Type B pancreatic cell (in vitro differentiated cells): ENCODE measurements at regions not wholly inside any gene's neighbourhood (a gene's known extent, or its start where the extent isn't known, plus 50 kb on each side); places are given as distances from the start of the nearest gene placed in this dataset.
"Not testable (repeated sequence)": the region's sequence is repeated elsewhere in the genome, so short reads cannot be mapped to it uniquely, and the experiment has no call there.

Source experiments
- DNase-seq: peaks from one replicate; pipeline ENCODE4 v3.0.0; 2021; ENCODE audit warnings: mixed read lengths; ENCODE audit not compliant: unreplicated experiment; ENCODE audit errors: extremely low spot score
- H3K27ac Mint-ChIP-seq: 2 replicates; pipeline ENCODE4 v1.8.0; 2021; ENCODE audit warnings: mild to moderate bottlenecking, mixed read lengths
- H3K27me3 Mint-ChIP-seq: 2 replicates; pipeline ENCODE4 v1.8.0; 2021; ENCODE audit warnings: mixed read lengths
- H3K36me3 Mint-ChIP-seq: 2 replicates; pipeline ENCODE4 v1.8.0; 2021; ENCODE audit warnings: mixed read lengths
- H3K4me1 Mint-ChIP-seq: one replicate; pipeline ENCODE4 v1.8.0; 2021; ENCODE audit warnings: mixed read lengths; ENCODE audit not compliant: unreplicated experiment
- H3K4me3 Mint-ChIP-seq: 2 replicates; pipeline ENCODE4 v1.8.0; 2021; ENCODE audit warnings: mild to moderate bottlenecking, mixed read lengths
- H3K9me3 Mint-ChIP-seq: 2 replicates; pipeline ENCODE4 v1.8.0; 2021; ENCODE audit warnings: mixed read lengths
- TF ChIP-seq, protein P1 (sequence below): fragments of 200-600 bp; sonication (generic); conservative IDR thresholded peaks from 2 replicates; pipeline ENCODE4 v1.5.0; 2021; ENCODE audit warnings: antibody characterized with exemption, mild to moderate bottlenecking

DNA sequence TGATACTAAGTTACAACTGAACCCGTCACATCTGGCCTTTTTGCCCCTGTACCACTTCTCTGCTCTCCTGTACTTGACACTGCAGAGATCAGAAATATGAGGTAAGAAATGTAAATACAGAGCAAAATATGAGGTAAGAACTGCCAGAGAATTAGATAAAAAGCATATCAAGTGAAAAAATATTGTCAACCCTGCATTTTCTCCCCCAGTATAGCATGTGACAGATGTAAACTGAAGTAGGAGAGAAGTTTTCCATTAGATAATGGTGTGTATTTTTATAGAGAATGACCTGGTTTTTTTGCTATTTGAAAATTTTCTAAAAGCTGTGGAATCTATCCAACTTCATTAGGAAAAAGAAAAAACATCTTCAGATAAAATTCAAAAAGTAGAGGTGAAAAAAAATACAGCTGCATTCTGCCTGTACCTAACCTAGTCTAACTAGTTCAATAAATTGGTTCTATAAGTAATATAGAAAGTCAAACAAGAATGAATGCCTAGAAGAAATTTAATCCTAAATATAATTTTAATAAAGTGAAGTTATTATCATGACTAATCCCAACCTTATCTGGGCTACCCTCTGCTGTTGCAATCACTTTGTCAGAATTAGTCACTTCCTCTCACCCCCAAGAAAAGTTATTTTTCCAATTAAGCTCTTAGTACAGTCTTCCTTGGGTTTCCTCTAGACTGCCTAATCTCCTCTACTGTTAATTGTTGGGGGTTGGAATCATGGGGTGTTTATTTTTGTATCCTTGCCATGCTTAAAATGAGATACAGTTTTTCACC is 210.0 kb downstream of the RASSF9 start:
- no peaks in the 10 kb centered on the region for H3K27me3 Mint-ChIP-seq
- no peak for DNase-seq
- no peaks in the 10 kb centered on the region for H3K36me3 Mint-ChIP-seq
- TF ChIP-seq, protein P1, sequence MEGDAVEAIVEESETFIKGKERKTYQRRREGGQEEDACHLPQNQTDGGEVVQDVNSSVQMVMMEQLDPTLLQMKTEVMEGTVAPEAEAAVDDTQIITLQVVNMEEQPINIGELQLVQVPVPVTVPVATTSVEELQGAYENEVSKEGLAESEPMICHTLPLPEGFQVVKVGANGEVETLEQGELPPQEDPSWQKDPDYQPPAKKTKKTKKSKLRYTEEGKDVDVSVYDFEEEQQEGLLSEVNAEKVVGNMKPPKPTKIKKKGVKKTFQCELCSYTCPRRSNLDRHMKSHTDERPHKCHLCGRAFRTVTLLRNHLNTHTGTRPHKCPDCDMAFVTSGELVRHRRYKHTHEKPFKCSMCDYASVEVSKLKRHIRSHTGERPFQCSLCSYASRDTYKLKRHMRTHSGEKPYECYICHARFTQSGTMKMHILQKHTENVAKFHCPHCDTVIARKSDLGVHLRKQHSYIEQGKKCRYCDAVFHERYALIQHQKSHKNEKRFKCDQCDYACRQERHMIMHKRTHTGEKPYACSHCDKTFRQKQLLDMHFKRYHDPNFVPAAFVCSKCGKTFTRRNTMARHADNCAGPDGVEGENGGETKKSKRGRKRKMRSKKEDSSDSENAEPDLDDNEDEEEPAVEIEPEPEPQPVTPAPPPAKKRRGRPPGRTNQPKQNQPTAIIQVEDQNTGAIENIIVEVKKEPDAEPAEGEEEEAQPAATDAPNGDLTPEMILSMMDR = no peak
- H3K4me3 Mint-ChIP-seq = no peak overlapping the region
- H3K9me3 Mint-ChIP-seq = no peaks in the 10 kb centered on the region
- H3K4me1 Mint-ChIP-seq = peaks cover 14% of the 10 kb centered on the region
- no peak overlapping the region for H3K27ac Mint-ChIP-seq

DNA sequence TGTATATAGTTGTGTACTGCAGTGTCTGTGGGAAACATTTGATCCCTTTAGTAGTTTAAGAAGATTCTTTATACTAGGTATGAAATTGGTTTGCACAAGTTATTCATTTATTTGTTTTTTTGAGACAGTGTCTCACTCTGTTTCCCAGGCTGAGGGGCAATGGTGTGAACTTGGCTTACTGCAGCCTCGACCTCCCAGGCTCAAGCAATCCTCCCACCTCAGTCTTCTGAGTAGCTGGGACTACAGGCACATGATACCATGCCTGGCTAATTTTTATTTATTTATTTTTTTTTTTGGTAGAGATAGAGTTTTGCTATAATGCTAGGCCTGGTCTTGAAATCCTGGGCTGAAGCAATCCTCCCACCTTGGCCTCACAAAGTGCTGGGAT is 209.4 kb downstream of the RASSF9 start:
- peaks cover 10% of the 10 kb centered on the region for H3K4me1 Mint-ChIP-seq
- H3K4me3 Mint-ChIP-seq = no peak overlapping the region
- no peaks in the 10 kb centered on the region for H3K9me3 Mint-ChIP-seq
- no peak for DNase-seq
- no peaks in the 10 kb centered on the region for H3K36me3 Mint-ChIP-seq
- H3K27ac Mint-ChIP-seq = no peak overlapping the region
- H3K27me3 Mint-ChIP-seq = no peaks in the 10 kb centered on the region
- TF ChIP-seq, protein P1 = no peak

DNA sequence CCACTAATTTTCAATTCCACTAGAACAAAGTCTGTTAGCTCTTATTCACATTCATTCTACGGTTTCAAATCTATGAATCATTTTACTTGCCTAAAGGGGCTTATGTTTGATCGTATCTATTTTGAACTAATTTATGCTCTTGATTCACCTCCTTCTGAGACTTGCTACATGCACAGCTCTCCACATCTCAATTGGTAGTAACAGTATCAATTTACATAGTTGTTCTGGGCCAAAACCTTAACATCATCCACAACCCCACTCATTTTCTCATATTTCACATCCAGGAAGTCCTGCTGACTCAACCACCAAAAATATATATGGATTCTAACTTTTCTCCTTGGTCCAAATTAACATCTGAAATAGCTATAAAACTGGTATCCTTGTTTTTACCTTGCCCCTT is 208.6 kb downstream of the RASSF9 start:
- Mint-ChIP-seq H3K36me3 (no peaks in the 10 kb centered on the region), H3K27me3 (no peaks in the 10 kb centered on the region), H3K9me3 (no peaks in the 10 kb centered on the region), H3K4me1 (peaks cover 4% of the 10 kb centered on the region), H3K27ac (no peak overlapping the region), H3K4me3 (no peak overlapping the region)
- TF ChIP-seq, protein P1 = no peak
- DNase-seq = no peak

DNA sequence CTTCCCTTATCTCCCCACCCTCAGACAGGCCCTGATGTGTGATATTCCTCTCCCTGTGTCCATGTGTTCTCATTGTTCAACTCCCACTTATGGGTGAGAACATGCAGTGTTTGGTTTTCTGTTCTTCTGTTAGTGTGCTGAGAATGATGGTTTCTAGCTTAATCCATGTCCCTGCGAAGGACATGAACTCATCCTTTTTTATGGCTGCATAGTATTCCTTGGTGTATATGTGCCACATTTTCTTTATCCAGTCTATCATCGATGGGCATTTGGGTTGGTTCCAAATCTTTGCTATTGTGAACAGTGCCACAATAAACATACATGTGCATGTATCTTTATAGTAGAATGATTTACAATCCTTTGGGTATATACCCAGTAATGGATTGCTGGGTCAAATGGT is 207.6 kb downstream of the RASSF9 start:
- not testable (repeated sequence) for H3K4me1 Mint-ChIP-seq, DNase-seq, H3K27ac Mint-ChIP-seq, H3K9me3 Mint-ChIP-seq, H3K36me3 Mint-ChIP-seq, H3K27me3 Mint-ChIP-seq, H3K4me3 Mint-ChIP-seq

DNA sequence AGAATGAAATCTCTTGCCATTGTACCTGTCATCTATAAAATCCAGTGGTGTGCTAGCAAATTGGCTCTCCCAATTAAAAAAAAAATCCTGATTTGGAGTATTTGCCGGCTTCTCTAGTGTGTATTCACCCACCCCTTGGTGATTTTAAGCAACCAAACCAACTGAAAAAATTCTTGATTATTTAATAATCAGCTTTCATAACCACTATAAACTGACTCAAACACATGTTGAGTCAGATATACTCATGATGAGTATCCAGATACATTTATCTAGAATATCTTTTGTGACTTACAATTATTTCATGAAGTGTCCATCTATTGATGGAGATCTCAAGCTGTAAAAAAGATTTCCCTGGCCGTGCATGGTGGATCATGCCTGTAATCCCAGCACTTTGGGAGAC is 205.4 kb downstream of the RASSF9 start:
- no peak for DNase-seq
- Mint-ChIP-seq H3K27ac (no peak overlapping the region), H3K27me3 (no peaks in the 10 kb centered on the region), H3K36me3 (no peaks in the 10 kb centered on the region), H3K4me1 (peaks cover 4% of the 10 kb centered on the region), H3K9me3 (no peaks in the 10 kb centered on the region), H3K4me3 (no peak overlapping the region)
- TF ChIP-seq, protein P1 = no peak

DNA sequence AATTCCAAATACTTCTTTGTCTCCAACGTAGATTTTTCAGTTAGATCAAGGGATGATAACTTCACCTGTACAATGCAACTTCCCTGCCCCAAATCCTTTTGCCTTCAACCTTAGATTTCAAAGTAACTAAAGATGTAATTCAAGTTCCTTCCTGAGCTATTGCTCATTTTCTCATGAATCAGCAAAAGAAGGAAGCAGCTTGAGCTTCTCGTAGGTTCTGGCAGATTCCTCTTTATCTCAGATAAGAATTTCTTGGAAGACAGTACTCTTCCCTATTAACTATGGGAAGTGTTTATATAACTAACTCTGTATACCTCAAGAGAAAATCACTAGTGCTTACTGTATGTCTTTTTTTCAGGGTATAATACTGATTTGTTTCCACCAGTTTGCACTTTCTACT is 203.8 kb downstream of the RASSF9 start:
- TF ChIP-seq, protein P1 = no peak
- Mint-ChIP-seq H3K27ac (peak overlapping the region; percentile 43), H3K4me1 (peaks cover 4% of the 10 kb centered on the region), H3K27me3 (no peaks in the 10 kb centered on the region), H3K36me3 (no peaks in the 10 kb centered on the region), H3K4me3 (peak overlapping the region; percentile 26), H3K9me3 (no peaks in the 10 kb centered on the region)
- DNase-seq = no peak
